GM18873 (cell line): ENCODE measurements at regions not wholly inside any gene's neighbourhood (a gene's known extent, or its start where the extent isn't known, plus 50 kb on each side); places are given as distances from the start of the nearest gene placed in this dataset.

ENCODE experiments used
- ATAC-seq: cut with Tn5 transposase; IDR thresholded peaks from one replicate; pipeline ENCODE4 v1.9.1; 2021; ENCODE audit warnings: mild to moderate bottlenecking, moderate library complexity, moderate number of reproducible peaks; ENCODE audit not compliant: unreplicated experiment, low FRiP score

GRCh38 chr3:117228466-117228865, 518.9 kb downstream of the TUSC7 start:
- ATAC-seq, result no peak

- ATAC-seq, result no peak
These were observed 521.3 kb downstream of the TUSC7 start for GRCh38 chr3:117230924-117231323.

GRCh38 chr3:117234331-117234730, 524.8 kb downstream of the TUSC7 start:
- no peak for ATAC-seq

- ATAC-seq, result no peak
These were observed 525.7 kb downstream of the TUSC7 start for GRCh38 chr3:117235304-117235703.

GRCh38 chr3:117238806-117239205, 529.2 kb downstream of the TUSC7 start:
- no peak for ATAC-seq

- no peak for ATAC-seq
These were observed 534.1 kb downstream of the TUSC7 start for GRCh38 chr3:117243657-117244056.

- no peak for ATAC-seq
These were observed 537.4 kb downstream of the TUSC7 start for GRCh38 chr3:117246771-117247555.

GRCh38 chr3:117248153-117248552, 538.6 kb downstream of the TUSC7 start:
- ATAC-seq, result no peak

GRCh38 chr3:117252208-117252607, 542.6 kb downstream of the TUSC7 start:
- no peak for ATAC-seq

GRCh38 chr3:117252651-117253050, 543.1 kb downstream of the TUSC7 start:
- no peak for ATAC-seq

GRCh38 chr3:117253636-117254035, 544.1 kb downstream of the TUSC7 start:
- ATAC-seq, result no peak

- ATAC-seq, result no peak
These were observed 545.4 kb downstream of the TUSC7 start for GRCh38 chr3:117254985-117255384.

- no peak for ATAC-seq
These were observed 546.2 kb downstream of the TUSC7 start for GRCh38 chr3:117255736-117256135.

- ATAC-seq, result no peak
These were observed 552.4 kb downstream of the TUSC7 start for GRCh38 chr3:117261983-117262421.

GRCh38 chr3:117263270-117263669, 553.7 kb downstream of the TUSC7 start:
- ATAC-seq, result no peak

- ATAC-seq, result no peak
These were observed 554.2 kb downstream of the TUSC7 start for GRCh38 chr3:117263745-117264144.

GRCh38 chr3:117264204-117264994, 554.8 kb downstream of the TUSC7 start:
- no peak for ATAC-seq

GRCh38 chr3:117266806-117267205, 557.2 kb downstream of the TUSC7 start:
- ATAC-seq, result no peak

- no peak for ATAC-seq
These were observed 558.7 kb downstream of the TUSC7 start for GRCh38 chr3:117268318-117268717.

- ATAC-seq, result no peak
These were observed 562.7 kb downstream of the TUSC7 start for GRCh38 chr3:117272274-117272673.

GRCh38 chr3:117272876-117273523, 563.4 kb downstream of the TUSC7 start:
- ATAC-seq, result no peak
